Omental fat pad (tissue), 3 donors: ENCODE measurements at regions not wholly inside any gene's neighbourhood (a gene's known extent, or its start where the extent isn't known, plus 50 kb on each side); places are given as distances from the start of the nearest gene placed in this dataset.

Experiments
- ATAC-seq: fragments of 150-250 bp; one replicate; pipeline ENCODE4 v1.9.1; 2016; ENCODE audit warnings: mild to moderate bottlenecking, moderate library complexity; ENCODE audit not compliant: low FRiP score
- DNase-seq: peaks from one replicate; pipeline ENCODE4 v3.0.0-alpha.2; 2019; ENCODE audit warnings: low spot score
- CTCF ChIP-seq, 3 donors: fragments of 450-650 bp; IDR thresholded peaks; one replicate each; pipeline ENCODE4 v1.5.1; 2016 to 2017; ENCODE audit warnings: antibody characterized with exemption in 3 of 3, mild to moderate bottlenecking in 3 of 3, moderate library complexity in 2 of 3

GRCh38 chr14:84074626-84075025, 1455.3 kb upstream of the FLRT2 start:
- no peak for TF ChIP-seq CTCF (IDR thresholded peaks at IDR 0.05)
- DNase-seq (no peak), ATAC-seq (no peak)

DNA sequence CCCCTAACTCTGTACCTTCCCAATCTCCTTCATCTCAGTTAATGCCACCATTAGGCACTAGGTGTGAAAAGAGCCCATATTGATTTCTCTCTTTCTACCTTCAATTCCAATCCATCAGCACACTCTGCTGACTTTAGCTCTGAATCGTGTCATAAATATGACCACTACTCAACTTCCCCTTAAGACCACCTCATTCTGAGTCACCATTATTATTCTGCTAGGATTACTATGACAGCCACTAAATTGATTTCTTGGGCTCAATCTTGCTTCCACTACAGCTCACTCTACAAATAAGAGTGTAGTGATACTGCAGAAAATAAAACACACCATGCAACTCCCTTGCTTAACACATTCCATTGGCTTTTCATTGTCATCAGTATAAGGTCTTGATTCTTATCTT, 1449.0 kb upstream of the FLRT2 start:
- TF ChIP-seq CTCF (IDR thresholded peaks at IDR 0.05) = no peak
- DNase-seq (no peak), ATAC-seq (no peak)

- no peak for TF ChIP-seq CTCF (IDR thresholded peaks at IDR 0.05)
- ATAC-seq (no peak), DNase-seq (no peak)
Measured at GRCh38 chr14:84084056-84084630, 1445.8 kb upstream of the FLRT2 start.

DNA sequence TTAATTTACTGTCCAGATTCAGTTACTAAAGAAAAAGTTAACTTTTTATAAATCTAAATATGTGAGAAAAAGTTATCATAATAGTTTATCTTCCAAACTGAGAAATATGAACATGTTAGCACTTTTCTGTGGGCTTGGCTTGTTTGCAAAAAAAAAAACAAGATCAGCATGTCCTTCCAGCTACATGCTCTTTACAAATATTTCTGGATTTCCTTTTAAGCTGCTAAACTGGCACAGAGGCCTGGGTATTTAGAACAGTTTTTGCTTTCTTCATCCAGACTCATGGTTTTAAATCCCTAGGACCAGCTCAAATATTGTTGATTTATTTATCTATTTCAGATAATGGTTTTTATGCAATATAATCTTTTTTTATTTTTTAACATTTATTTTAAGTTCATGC, 1444.5 kb upstream of the FLRT2 start:
- ATAC-seq = no peak
- no peak for TF ChIP-seq CTCF (IDR thresholded peaks at IDR 0.05)
- DNase-seq = no peak

GRCh38 chr14:84086714-84087113, 1443.2 kb upstream of the FLRT2 start:
- no peak for TF ChIP-seq CTCF (IDR thresholded peaks at IDR 0.05)
- no peak for ATAC-seq

GRCh38 chr14:84087986-84088531, 1441.9 kb upstream of the FLRT2 start:
- ATAC-seq = peak; percentile 83
- TF ChIP-seq CTCF (IDR thresholded peaks at IDR 0.05) = no peak
- no peak for DNase-seq

More at GRCh38 chr14:84086714-84087113, 1443.2 kb upstream of the FLRT2 start:
- no peak for DNase-seq

DNA sequence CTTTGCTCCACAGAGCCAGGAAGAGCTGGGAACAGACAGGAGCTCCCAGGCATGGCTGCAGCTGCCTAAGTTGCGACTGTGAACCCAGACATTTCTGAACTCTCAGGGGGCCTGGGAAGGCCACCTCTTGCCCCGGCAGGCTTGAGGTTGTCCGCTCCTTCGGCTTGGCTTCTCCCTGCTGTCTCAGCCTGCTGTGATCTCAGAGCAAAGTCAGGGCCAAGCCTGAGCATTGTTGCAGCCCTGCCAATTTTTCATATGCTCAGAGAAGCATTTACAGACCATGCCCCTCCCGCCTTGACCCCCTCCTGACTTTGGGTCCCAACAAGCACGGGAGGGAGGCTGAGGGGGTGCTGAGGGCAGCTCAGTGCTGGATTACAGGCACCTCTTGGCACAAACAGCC, 1439.1 kb upstream of the FLRT2 start:
- DNase-seq (no peak), ATAC-seq (no peak)
- TF ChIP-seq CTCF (IDR thresholded peaks at IDR 0.05) = no peak
